ENCODE measurements at regions not wholly inside any gene's neighbourhood (a gene's known extent, or its start where the extent isn't known, plus 50 kb on each side); places are given as distances from the start of the nearest gene placed in this dataset.

GRCh38 chr2:152826581-152827279 is 108.3 kb downstream of the ARL6IP6 start:
- Mint-ChIP-seq H3K27me3 (ENCODE audit: unreplicated experiment) (no peaks in the 10 kb centered on the region), H3K9me3 (ENCODE audit: unreplicated experiment) (no peaks in the 10 kb centered on the region), H3K4me1 (ENCODE audit: unreplicated experiment) (peaks cover 5% of the 10 kb centered on the region), H3K27ac (ENCODE audit: unreplicated experiment) (no peak overlapping the region), H3K36me3 (ENCODE audit: low read depth, unreplicated experiment) (no peaks in the 10 kb centered on the region), H3K4me3 (ENCODE audit: unreplicated experiment) (no peak overlapping the region)
- DNase-seq (ENCODE audit: low spot score) = no peak
- no peak for TF ChIP-seq CTCF (IDR thresholded peaks at IDR 0.05; ENCODE audit: unreplicated experiment)

- no peaks in the 10 kb centered on the region for H3K27me3 Mint-ChIP-seq (ENCODE audit: unreplicated experiment)
- no peak overlapping the region for H3K27ac Mint-ChIP-seq (ENCODE audit: unreplicated experiment)
- H3K4me1 Mint-ChIP-seq (ENCODE audit: unreplicated experiment) = peaks cover 5% of the 10 kb centered on the region
- TF ChIP-seq CTCF (IDR thresholded peaks at IDR 0.05; ENCODE audit: unreplicated experiment) = no peak
- H3K4me3 Mint-ChIP-seq (ENCODE audit: unreplicated experiment) = no peak overlapping the region
- DNase-seq (ENCODE audit: low spot score) = no peak
- no peaks in the 10 kb centered on the region for H3K36me3 Mint-ChIP-seq (ENCODE audit: low read depth, unreplicated experiment)
- no peaks in the 10 kb centered on the region for H3K9me3 Mint-ChIP-seq (ENCODE audit: unreplicated experiment)
These were observed 107.4 kb downstream of the ARL6IP6 start for GRCh38 chr2:152825834-152826233.

DNA sequence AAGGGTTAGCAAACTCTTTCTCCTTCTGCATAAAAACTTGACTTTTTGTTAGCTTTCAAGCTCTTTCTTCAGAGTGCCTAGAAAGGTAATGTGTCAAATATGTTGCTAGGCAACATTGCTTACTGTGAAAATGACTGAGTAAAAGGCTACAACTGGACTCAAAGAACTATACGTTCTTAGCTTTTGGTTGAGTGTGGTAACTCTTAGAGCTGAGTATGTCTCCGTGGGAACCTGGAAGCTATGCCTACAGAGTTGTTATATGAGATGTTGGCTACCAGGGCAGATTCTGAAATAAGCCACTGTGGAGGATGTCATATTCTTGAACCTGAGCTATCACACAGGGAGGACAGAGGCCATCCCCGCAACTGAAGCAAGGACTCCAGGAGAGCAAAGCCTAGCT is 105.5 kb downstream of the ARL6IP6 start:
- H3K4me1 Mint-ChIP-seq (ENCODE audit: unreplicated experiment) = peaks cover 5% of the 10 kb centered on the region
- H3K36me3 Mint-ChIP-seq (ENCODE audit: low read depth, unreplicated experiment) = no peaks in the 10 kb centered on the region
- TF ChIP-seq CTCF (IDR thresholded peaks at IDR 0.05; ENCODE audit: unreplicated experiment) = no peak
- no peak overlapping the region for H3K4me3 Mint-ChIP-seq (ENCODE audit: unreplicated experiment)
- no peak overlapping the region for H3K27ac Mint-ChIP-seq (ENCODE audit: unreplicated experiment)
- DNase-seq (ENCODE audit: low spot score) = no peak
- no peaks in the 10 kb centered on the region for H3K27me3 Mint-ChIP-seq (ENCODE audit: unreplicated experiment)
- H3K9me3 Mint-ChIP-seq (ENCODE audit: unreplicated experiment) = no peaks in the 10 kb centered on the region

- no peak for TF ChIP-seq CTCF (IDR thresholded peaks at IDR 0.05; ENCODE audit: unreplicated experiment)
- no peak overlapping the region for H3K4me3 Mint-ChIP-seq (ENCODE audit: unreplicated experiment)
These were observed 104.3 kb downstream of the ARL6IP6 start for GRCh38 chr2:152822676-152823075.

GRCh38 chr2:152820048-152820447 is 101.6 kb downstream of the ARL6IP6 start:
- Mint-ChIP-seq H3K4me3 (ENCODE audit: unreplicated experiment) (no peak overlapping the region), H3K9me3 (ENCODE audit: unreplicated experiment) (no peaks in the 10 kb centered on the region), H3K27ac (ENCODE audit: unreplicated experiment) (no peak overlapping the region), H3K4me1 (ENCODE audit: unreplicated experiment) (peaks cover under 1% of the 10 kb centered on the region), H3K27me3 (ENCODE audit: unreplicated experiment) (no peaks in the 10 kb centered on the region), H3K36me3 (ENCODE audit: low read depth, unreplicated experiment) (no peaks in the 10 kb centered on the region)
- DNase-seq (ENCODE audit: low spot score) = no peak
- no peak for TF ChIP-seq CTCF (IDR thresholded peaks at IDR 0.05; ENCODE audit: unreplicated experiment)

More at GRCh38 chr2:152822676-152823075, 104.3 kb downstream of the ARL6IP6 start:
- DNase-seq (ENCODE audit: low spot score) = no peak
- Mint-ChIP-seq H3K27me3 (ENCODE audit: unreplicated experiment) (no peaks in the 10 kb centered on the region), H3K36me3 (ENCODE audit: low read depth, unreplicated experiment) (no peaks in the 10 kb centered on the region), H3K9me3 (ENCODE audit: unreplicated experiment) (no peaks in the 10 kb centered on the region), H3K4me1 (ENCODE audit: unreplicated experiment) (peaks cover 5% of the 10 kb centered on the region), H3K27ac (ENCODE audit: unreplicated experiment) (no peak overlapping the region)
